Urothelium cell line (cell line): ENCODE measurements at regions not wholly inside any gene's neighbourhood (a gene's known extent, or its start where the extent isn't known, plus 50 kb on each side); places are given as distances from the start of the nearest gene placed in this dataset.
"Not testable (repeated sequence)": the region's sequence is repeated elsewhere in the genome, so short reads cannot be mapped to it uniquely, and the experiment has no call there.

Experiments
- DNase-seq: peaks from one replicate; pipeline ENCODE4 v3.0.0; 2011; ENCODE audit warnings: low spot score, mixed read lengths
- FAIRE-seq: peaks from 2 replicates; lab custom pipeline; 2011; peaks lifted over from hg19 to GRCh38; lab: Jason Lieb, UNC

GRCh38 chr18:47682876-47683275, 247.6 kb downstream of the SMAD2 start:
- FAIRE-seq = no peak
- DNase-seq = no peak

DNA sequence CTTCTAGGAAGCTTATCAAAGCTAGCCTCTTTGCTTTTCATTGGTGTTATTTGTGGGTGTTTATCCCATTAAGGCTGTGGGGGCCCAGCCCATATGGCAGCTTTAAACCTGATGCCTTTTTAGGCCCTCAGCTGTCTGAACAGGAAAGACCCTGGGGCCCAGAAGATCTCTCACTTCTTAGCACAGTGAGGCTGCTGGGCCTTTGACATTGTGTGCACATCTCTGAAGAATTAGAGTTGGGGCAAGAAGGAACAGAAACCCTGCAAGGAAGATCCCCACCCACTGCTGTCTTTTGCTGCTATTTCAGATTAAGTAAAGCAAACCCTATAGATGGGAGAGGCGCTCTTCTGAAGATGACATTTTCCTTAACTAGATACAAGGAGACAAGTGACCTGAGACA, 250.0 kb downstream of the SMAD2 start:
- DNase-seq (no peak), FAIRE-seq (no peak)

- DNase-seq = no peak
- no peak for FAIRE-seq
Measured at GRCh38 chr18:47679864-47680263, 250.6 kb downstream of the SMAD2 start.

- DNase-seq = no peak
- FAIRE-seq = no peak
Measured at GRCh38 chr18:47677952-47678351, 252.5 kb downstream of the SMAD2 start.

DNA sequence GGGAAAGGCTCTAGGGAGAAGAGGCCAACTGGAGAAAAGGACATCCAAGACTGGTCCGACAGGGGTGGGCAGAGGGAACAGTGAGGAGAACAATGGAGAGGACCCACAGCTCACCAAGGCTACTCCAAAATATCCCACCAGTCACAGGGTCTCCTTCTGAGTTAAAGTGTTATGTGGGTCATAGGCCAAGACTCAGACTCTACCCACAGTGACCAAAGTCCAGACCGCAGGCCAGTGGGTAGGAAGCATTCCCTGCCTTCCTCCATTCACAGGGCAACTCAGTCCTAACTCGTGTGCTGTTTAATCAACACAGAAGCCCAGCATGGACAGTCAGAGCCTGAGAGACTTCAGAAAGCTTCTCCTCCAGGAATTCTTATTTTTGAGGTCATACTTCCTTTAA, 260.6 kb downstream of the SMAD2 start:
- FAIRE-seq (no peak), DNase-seq (no peak)

GRCh38 chr18:47658498-47658897, 272.0 kb downstream of the SMAD2 start:
- no peak for DNase-seq
- FAIRE-seq = no peak

DNA sequence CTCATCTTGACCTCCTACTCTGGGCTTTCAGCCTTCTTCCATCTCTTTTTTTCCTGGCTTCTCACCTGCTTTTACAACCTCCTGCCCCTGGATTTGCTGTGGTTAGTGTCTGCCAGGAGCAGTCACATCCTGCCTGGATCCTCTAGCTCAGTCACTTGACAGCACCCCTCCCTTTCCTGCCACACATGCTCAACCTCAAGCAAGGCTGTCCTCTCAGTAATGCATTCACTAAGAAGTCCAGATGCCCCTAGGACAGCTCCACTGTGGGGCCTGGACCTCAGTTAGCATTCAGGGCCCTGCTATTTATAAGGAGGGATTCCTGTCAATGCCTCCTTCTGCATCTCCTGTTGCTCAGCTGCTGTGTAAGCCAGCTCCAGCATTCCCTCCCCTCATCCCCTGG, 275.5 kb downstream of the SMAD2 start:
- DNase-seq (no peak), FAIRE-seq (no peak)

GRCh38 chr18:47644896-47645295, 285.6 kb downstream of the SMAD2 start:
- DNase-seq (no peak), FAIRE-seq (no peak)

DNA sequence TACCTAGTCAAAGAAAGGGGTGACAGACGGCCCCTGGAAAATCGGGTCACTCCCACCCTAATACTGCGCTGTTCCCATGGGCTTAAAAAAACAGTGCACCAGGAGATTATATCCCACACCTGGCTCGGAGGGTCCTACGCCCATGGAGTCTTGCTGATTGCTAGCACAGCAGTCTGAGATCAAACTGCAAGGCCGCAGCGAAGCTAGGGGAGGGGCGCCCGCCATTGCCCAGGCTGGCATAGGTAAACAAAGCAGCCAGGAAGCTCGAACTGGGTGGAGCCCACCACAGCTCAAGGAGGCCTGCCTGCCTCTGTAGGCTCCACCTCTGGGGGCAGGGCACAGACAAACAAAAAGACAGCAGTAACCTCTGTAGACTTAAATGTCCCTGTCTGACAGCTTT, 292.9 kb downstream of the SMAD2 start:
- not testable (repeated sequence) for DNase-seq, FAIRE-seq

GRCh38 chr18:47635416-47635815, 295.0 kb downstream of the SMAD2 start:
- FAIRE-seq = no peak

DNA sequence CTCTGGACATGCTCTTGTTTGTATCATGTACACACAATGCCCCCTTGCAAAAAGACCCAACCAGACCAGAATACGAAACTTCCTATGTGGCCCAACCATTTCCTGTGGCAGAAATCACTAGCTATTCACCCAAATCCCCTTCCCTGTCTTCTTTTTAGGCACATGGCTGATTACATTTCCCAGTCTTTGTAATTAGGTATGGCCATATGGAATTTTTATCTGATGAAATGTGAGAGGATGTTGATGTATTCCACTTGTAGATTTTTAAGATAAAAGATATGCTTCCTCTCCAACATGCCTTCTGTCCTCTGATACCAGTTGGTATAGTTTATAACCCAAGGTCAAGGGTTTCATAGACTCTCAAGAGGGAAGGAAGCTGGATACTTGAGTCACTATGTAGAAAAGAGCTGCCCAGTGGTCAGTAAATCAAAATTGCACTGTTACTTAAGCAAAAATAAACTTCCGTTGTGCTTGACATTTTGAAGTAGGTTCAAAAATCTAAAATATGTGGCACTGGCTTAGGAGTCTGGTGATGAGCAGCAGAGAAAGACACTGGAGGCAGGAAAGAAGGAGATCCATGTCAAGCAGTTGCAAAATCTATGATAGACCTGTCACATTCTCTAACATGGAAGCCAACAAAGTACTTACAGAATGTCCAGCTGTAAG, 297.4 kb downstream of the SMAD2 start:
- no peak for FAIRE-seq
- no peak for DNase-seq

More at GRCh38 chr18:47635416-47635815, 295.0 kb downstream of the SMAD2 start:
- DNase-seq = no peak

DNA sequence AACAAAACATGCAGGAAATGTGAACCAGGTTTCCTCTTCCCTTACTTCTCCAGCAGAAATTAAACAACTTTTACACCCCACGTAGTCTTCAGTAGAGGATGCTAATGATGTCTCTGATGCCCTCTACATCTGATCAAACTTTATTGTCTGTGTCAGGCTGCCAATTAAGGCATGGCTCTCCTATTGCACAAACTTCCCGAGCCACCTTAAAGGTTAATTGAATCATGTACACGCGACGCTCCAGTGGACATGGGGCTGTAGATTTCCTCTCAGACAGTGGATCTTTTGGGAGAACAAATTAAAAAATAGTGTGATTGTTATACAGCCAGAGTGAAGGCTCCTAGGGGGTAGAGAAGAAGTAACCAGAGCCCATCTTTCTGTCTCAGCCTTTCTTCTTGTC, 301.6 kb downstream of the SMAD2 start:
- FAIRE-seq = no peak
- DNase-seq = no peak

- no peak for DNase-seq
Measured at GRCh38 chr18:47628240-47628781, 302.1 kb downstream of the SMAD2 start.

GRCh38 chr18:47627030-47627429, 303.4 kb downstream of the SMAD2 start:
- FAIRE-seq (no peak), DNase-seq (no peak)

More at GRCh38 chr18:47628240-47628781, 302.1 kb downstream of the SMAD2 start:
- FAIRE-seq = no peak

DNA sequence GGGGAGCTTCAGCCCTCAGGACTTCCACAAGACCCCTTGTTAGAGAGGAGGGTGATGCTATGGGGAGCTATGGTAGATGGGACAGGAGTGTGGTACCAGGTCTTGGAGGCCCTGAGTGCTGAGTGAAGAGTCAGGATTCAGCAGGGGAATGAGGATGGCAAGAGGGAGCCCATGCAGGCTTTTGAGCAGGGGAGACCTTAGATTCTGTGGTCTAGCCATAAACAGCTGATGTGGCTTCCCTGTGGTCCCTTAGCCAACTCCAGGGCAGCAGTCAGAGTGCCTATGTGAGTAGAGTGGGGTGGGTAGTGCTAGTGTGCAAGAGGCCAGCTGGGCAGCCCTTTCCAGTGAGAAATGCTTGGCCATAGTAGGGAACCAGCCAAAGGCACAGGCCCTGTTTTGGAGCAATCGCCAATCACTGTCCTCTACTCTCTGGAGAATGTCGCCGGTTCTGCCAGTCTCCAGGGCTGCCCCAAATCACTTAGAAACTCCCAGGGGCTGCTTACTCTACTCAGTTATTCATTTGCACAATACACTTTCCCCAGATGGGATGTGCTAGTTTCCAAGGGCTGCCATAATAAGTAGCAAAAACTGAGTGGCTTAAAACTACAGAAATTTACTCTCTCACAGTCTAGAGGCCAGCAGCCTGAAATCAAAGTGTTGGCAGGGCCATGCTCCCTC, 310.5 kb downstream of the SMAD2 start:
- DNase-seq (no peak), FAIRE-seq (no peak)

DNA sequence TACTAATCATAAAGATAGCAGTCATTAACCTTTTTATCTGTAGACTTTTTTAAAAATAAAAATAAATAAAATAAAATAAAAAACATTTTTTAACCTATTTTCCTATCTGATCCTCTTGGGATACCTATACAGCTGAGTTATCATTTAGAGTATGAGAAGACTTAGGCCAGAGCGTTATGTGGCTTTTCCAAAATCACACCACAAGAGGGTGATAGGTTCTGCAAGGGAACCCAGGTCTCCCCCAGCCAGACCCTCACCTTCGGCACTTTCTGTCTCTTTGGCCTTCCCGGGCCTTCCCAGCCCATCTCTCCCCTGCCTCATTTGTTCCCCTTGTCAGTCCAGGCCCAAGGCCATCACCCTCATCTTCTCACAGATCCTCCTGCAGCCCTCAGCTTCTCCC, 311.7 kb downstream of the SMAD2 start:
- DNase-seq (no peak), FAIRE-seq (no peak)

DNA sequence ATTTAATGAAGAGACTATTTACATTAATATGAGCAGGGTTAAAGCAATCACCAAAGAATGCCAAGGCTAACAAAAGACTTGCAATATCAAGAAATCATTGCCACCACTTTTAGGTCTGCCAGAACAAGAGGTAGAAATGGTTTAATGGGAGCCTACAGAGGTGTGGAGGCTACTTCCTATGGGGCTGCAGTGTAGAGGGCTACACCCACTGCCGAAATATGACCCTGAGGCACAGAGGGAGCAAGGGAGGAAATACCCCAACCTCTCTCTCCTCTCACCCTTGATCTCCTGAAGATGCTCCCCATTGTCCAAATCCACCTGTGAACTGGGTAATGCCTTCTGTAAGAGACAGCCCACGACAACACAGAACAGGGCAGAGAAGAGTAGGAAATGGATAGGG, 315.4 kb downstream of the SMAD2 start:
- FAIRE-seq = no peak

GRCh38 chr18:47613929-47614328, 316.5 kb downstream of the SMAD2 start:
- FAIRE-seq (no peak), DNase-seq (no peak)

More for the DNA sequence above, 315.4 kb downstream of the SMAD2 start:
- DNase-seq = no peak

GRCh38 chr18:47611649-47612048, 318.8 kb downstream of the SMAD2 start:
- DNase-seq = no peak
- no peak for FAIRE-seq

DNA sequence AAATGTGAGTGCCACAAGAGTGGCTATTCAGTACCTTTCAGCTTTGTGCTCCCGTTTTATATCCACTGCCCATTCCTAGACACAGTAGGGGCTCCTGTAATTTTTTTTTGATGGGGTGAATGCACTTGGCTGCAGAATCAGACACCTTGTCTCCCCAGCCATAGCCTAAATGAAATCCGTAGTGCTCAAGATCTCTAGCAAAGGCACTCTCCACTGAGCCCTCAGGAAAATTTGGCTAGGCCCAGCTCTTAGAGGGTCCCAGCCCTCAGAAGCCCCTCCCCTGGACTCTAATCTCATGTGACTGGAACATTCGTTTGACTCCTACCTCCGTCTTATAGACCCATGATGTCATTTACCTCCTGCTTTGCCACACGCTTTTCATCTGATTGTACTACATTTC, 323.9 kb downstream of the SMAD2 start:
- DNase-seq (no peak), FAIRE-seq (no peak)

- FAIRE-seq (no peak), DNase-seq (no peak)
Measured at GRCh38 chr18:47605093-47605492, 325.4 kb downstream of the SMAD2 start.

DNA sequence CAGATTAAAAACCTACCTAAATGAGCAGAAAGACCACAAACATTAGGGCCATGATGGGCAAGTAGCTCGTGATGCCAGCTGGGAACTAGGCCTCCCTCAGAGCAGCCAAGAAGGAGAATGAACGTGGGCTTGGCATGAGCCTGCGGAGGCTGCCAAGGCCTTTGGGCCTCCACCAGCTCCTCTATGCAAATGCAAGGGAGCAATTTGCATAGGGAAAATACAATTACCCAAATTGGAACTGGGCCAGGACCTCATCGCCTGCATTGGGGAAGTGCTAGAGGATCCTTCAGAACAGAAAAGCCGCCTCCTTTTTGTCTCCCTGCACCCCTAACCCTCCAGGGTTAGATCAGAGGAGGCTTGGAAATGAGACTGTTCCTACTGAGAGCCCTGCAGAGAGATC, 326.4 kb downstream of the SMAD2 start:
- FAIRE-seq = no peak
- no peak for DNase-seq
